Epithelial cell of proximal tubule (primary cell): ENCODE measurements at regions not wholly inside any gene's neighbourhood (a gene's known extent, or its start where the extent isn't known, plus 50 kb on each side); places are given as distances from the start of the nearest gene placed in this dataset.

ENCODE experiments used
- DNase-seq: peaks from one replicate; pipeline ENCODE4 v3.0.0-alpha.2; 2011; ENCODE audit warnings: low read depth
- H3K4me3 ChIP-seq: 2 replicates; pipeline ENCODE4 v1.5.1; 2011; ENCODE audit warnings: low read depth, mild to moderate bottlenecking, low read length
- TF ChIP-seq, protein P1 (sequence below): conservative IDR thresholded peaks from 2 replicates; pipeline ENCODE4 v1.5.1; 2012; ENCODE audit warnings: low read depth, mild to moderate bottlenecking, low read length

DNA sequence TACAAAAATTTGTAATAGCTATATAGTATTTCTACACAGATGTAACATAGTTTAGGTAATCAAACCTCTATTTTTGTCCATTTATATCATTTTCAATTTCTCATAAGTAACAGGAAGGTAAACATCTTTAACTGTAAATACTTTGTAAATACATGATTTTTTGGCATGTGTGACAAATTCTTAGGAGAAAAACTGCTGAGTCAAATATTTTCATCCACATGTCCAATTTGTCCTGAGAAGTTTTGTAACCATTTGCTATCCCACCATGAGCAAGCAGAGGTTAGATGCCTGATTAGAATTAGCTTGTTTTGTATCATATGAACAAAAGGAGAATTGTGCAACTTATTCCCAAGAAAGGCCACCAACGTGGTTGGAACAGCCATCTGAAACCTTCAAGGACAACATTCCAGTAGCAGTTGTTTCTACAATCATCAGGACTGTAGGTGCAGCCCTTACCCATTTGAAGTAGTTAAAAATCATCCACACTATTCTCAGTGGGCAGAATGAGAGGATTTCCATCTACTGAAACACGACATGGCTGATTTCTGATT is 139.6 kb upstream of the MPPED2 start:
- no peak overlapping the region for H3K4me3 ChIP-seq
- no peak for DNase-seq
- TF ChIP-seq, protein P1, sequence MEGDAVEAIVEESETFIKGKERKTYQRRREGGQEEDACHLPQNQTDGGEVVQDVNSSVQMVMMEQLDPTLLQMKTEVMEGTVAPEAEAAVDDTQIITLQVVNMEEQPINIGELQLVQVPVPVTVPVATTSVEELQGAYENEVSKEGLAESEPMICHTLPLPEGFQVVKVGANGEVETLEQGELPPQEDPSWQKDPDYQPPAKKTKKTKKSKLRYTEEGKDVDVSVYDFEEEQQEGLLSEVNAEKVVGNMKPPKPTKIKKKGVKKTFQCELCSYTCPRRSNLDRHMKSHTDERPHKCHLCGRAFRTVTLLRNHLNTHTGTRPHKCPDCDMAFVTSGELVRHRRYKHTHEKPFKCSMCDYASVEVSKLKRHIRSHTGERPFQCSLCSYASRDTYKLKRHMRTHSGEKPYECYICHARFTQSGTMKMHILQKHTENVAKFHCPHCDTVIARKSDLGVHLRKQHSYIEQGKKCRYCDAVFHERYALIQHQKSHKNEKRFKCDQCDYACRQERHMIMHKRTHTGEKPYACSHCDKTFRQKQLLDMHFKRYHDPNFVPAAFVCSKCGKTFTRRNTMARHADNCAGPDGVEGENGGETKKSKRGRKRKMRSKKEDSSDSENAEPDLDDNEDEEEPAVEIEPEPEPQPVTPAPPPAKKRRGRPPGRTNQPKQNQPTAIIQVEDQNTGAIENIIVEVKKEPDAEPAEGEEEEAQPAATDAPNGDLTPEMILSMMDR = no peak

DNA sequence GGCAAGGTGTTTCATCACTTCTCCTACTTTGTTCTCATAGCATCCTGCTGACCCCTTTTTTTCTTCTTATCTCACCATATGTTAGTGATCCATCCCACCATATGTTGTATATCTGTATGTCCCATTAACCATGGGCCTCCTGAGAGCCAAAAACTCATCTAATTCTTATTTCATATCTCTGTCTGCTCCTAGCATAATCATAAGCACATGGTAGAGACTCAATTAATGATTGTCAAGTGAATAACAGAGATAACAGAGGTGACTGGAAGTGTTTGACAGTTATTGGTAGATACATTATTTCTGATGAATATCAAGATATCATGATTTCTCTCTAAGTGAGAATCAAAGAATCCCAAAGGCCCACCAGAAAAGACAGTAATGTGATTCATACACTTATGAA is 138.1 kb upstream of the MPPED2 start:
- DNase-seq = no peak
- H3K4me3 ChIP-seq = no peak overlapping the region
- TF ChIP-seq, protein P1 = no peak

DNA sequence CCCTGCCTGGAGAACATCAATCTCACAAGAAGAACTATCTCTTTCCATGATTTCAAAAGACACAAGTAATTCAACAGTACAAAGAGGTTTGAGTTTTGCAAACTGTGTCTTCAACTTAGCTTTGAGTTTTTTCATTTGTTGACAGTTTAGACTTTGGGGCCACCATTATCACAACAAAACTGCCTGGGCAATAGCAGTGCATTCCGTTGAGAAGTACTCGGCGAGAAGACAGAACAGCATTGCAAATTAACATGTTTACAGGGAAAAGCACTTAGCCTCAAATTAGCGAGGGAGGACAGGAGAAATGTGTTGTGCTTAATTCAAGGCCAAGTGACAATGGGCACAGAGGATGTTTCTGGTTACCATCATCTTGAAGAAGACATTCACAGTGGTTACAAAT is 133.2 kb upstream of the MPPED2 start:
- no peak overlapping the region for H3K4me3 ChIP-seq
- DNase-seq = no peak
- TF ChIP-seq, protein P1 = no peak

- TF ChIP-seq, protein P1 = no peak
- no peak for DNase-seq
- H3K4me3 ChIP-seq = no peak overlapping the region
Measured at GRCh38 chr11:30717641-30718040, 131.5 kb upstream of the MPPED2 start.

- no peak overlapping the region for H3K4me3 ChIP-seq
- no peak for DNase-seq
- TF ChIP-seq, protein P1 = no peak
Measured at GRCh38 chr11:30717009-30717408, 130.9 kb upstream of the MPPED2 start.

GRCh38 chr11:30712749-30713148 is 126.6 kb upstream of the MPPED2 start:
- no peak overlapping the region for H3K4me3 ChIP-seq
- no peak for DNase-seq
- TF ChIP-seq, protein P1 = no peak

DNA sequence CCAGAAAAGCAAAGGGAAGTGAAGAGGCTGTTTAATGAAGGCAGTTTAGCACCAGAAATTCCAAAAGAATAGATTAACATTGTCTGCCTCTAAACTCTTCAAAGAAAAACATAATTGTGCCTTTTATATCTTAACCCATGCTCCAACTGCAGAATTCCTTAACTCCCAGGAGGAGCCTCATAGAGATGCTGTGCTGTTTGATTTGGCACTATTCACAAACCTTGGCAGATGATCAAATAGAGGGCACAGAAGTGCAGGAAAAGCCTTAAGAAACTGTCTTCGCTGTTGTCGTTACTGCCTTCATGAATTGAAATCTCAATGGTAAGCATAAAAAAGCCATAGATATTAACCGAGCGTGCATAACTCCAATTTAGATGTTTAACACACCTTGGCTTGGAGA is 124.1 kb upstream of the MPPED2 start:
- TF ChIP-seq, protein P1 = no peak
- no peak for DNase-seq
- H3K4me3 ChIP-seq = no peak overlapping the region
